ENCODE measurements at regions not wholly inside any gene's neighbourhood (a gene's known extent, or its start where the extent isn't known, plus 50 kb on each side); places are given as distances from the start of the nearest gene placed in this dataset.

- Histone ChIP-seq H3K9ac (ENCODE audit: low read length) (no peak overlapping the region), H3K27me3 (ENCODE audit: insufficient read depth, low read length) (no peaks in the 10 kb centered on the region), H4K20me1 (ENCODE audit: insufficient read depth, low read length) (no peaks in the 10 kb centered on the region), H3K4me2 (ENCODE audit: low read length) (no peak overlapping the region), H3K27ac (ENCODE audit: low read depth, low read length) (no peak overlapping the region), H3K4me1 (ENCODE audit: insufficient read depth, low read length) (no peaks in the 10 kb centered on the region), H3K36me3 (ENCODE audit: insufficient read depth, low read length) (no peaks in the 10 kb centered on the region), H2AFZ (ENCODE audit: low read depth, low read length) (no peak overlapping the region), H3K4me3 (ENCODE audit: insufficient read depth, low read depth, low read length) (no peak overlapping the region), H3K79me2 (ENCODE audit: insufficient read depth, low read length) (no peaks in the 10 kb centered on the region), H3K9me3 (ENCODE audit: insufficient read depth, low read depth, low read length) (peaks cover 2% of the 10 kb centered on the region)
- no peak for FAIRE-seq
- Mint-ChIP-seq H3K4me1 (ENCODE audit: low read depth, unreplicated experiment) (no peaks in the 10 kb centered on the region), H3K4me3 (ENCODE audit: unreplicated experiment) (no peak overlapping the region), H3K27me3 (ENCODE audit: low read depth, unreplicated experiment) (no peaks in the 10 kb centered on the region), H3K27ac (ENCODE audit: unreplicated experiment) (no peak overlapping the region), H3K36me3 (ENCODE audit: low read depth, unreplicated experiment) (no peaks in the 10 kb centered on the region), H3K9me3 (ENCODE audit: unreplicated experiment) (no peaks in the 10 kb centered on the region)
- DNase-seq (ENCODE audit: low read depth) = no peak
- TF ChIP-seq EZH2 (IDR thresholded peaks at IDR 0.05; ENCODE audit: insufficient read depth, low read length) (no peak), CTCF (IDR thresholded peaks at IDR 0.05; ENCODE audit: insufficient read depth, low read depth, low read length) (no peak)
Measured at GRCh38 chr10:84991301-84991700, 662.9 kb downstream of the CCSER2 start.

GRCh38 chr10:84993251-84994035 is 665.1 kb downstream of the CCSER2 start:
- H3K36me3 Mint-ChIP-seq (ENCODE audit: low read depth, unreplicated experiment) = no peaks in the 10 kb centered on the region
- no peaks in the 10 kb centered on the region for H3K36me3 ChIP-seq (ENCODE audit: insufficient read depth, low read length)
- H4K20me1 ChIP-seq (ENCODE audit: insufficient read depth, low read length) = no peaks in the 10 kb centered on the region
- H3K4me1 Mint-ChIP-seq (ENCODE audit: low read depth, unreplicated experiment) = no peaks in the 10 kb centered on the region
- no peak overlapping the region for H3K27ac Mint-ChIP-seq (ENCODE audit: unreplicated experiment)
- H3K27me3 ChIP-seq (ENCODE audit: insufficient read depth, low read length) = no peaks in the 10 kb centered on the region
- no peaks in the 10 kb centered on the region for H3K27me3 Mint-ChIP-seq (ENCODE audit: low read depth, unreplicated experiment)
- H3K4me1 ChIP-seq (ENCODE audit: insufficient read depth, low read length) = no peaks in the 10 kb centered on the region
- FAIRE-seq (no peak), DNase-seq (ENCODE audit: low read depth) (no peak)
- peaks cover 2% of the 10 kb centered on the region for H3K9me3 Mint-ChIP-seq (ENCODE audit: unreplicated experiment)
- no peak overlapping the region for H3K4me2 ChIP-seq (ENCODE audit: low read length)
- peaks cover 4% of the 10 kb centered on the region for H3K9me3 ChIP-seq (ENCODE audit: insufficient read depth, low read depth, low read length)
- H3K27ac ChIP-seq (ENCODE audit: low read depth, low read length) = no peak overlapping the region
- no peak overlapping the region for H2AFZ ChIP-seq (ENCODE audit: low read depth, low read length)
- no peak overlapping the region for H3K4me3 Mint-ChIP-seq (ENCODE audit: unreplicated experiment)
- no peak overlapping the region for H3K4me3 ChIP-seq (ENCODE audit: insufficient read depth, low read depth, low read length)
- H3K9ac ChIP-seq (ENCODE audit: low read length) = no peak overlapping the region
- H3K79me2 ChIP-seq (ENCODE audit: insufficient read depth, low read length) = no peaks in the 10 kb centered on the region
- TF ChIP-seq CTCF (IDR thresholded peaks at IDR 0.05; ENCODE audit: insufficient read depth, low read depth, low read length) = no peak
- no peak for TF ChIP-seq EZH2 (IDR thresholded peaks at IDR 0.05; ENCODE audit: insufficient read depth, low read length)

- Histone ChIP-seq H3K27ac (ENCODE audit: low read depth, low read length) (no peak overlapping the region), H3K4me1 (ENCODE audit: insufficient read depth, low read length) (no peaks in the 10 kb centered on the region), H3K36me3 (ENCODE audit: insufficient read depth, low read length) (no peaks in the 10 kb centered on the region), H3K79me2 (ENCODE audit: insufficient read depth, low read length) (no peaks in the 10 kb centered on the region), H3K4me2 (ENCODE audit: low read length) (no peak overlapping the region), H3K4me3 (ENCODE audit: insufficient read depth, low read depth, low read length) (no peak overlapping the region), H2AFZ (ENCODE audit: low read depth, low read length) (no peak overlapping the region), H3K9me3 (ENCODE audit: insufficient read depth, low read depth, low read length) (peaks cover 5% of the 10 kb centered on the region), H3K9ac (ENCODE audit: low read length) (no peak overlapping the region), H3K27me3 (ENCODE audit: insufficient read depth, low read length) (no peaks in the 10 kb centered on the region), H4K20me1 (ENCODE audit: insufficient read depth, low read length) (no peaks in the 10 kb centered on the region)
- no peak for FAIRE-seq
- Mint-ChIP-seq H3K4me3 (ENCODE audit: unreplicated experiment) (no peak overlapping the region), H3K27me3 (ENCODE audit: low read depth, unreplicated experiment) (no peaks in the 10 kb centered on the region), H3K9me3 (ENCODE audit: unreplicated experiment) (peaks cover 3% of the 10 kb centered on the region), H3K4me1 (ENCODE audit: low read depth, unreplicated experiment) (no peaks in the 10 kb centered on the region), H3K36me3 (ENCODE audit: low read depth, unreplicated experiment) (no peaks in the 10 kb centered on the region), H3K27ac (ENCODE audit: unreplicated experiment) (no peak overlapping the region)
- DNase-seq (ENCODE audit: low read depth) = no peak
- TF ChIP-seq EZH2 (IDR thresholded peaks at IDR 0.05; ENCODE audit: insufficient read depth, low read length) (no peak), CTCF (IDR thresholded peaks at IDR 0.05; ENCODE audit: insufficient read depth, low read depth, low read length) (no peak)
Measured at GRCh38 chr10:84994722-84995121, 666.3 kb downstream of the CCSER2 start.
